B cell (primary cell): ENCODE measurements at regions not wholly inside any gene's neighbourhood (a gene's known extent, or its start where the extent isn't known, plus 50 kb on each side); places are given as distances from the start of the nearest gene placed in this dataset.

Experiments used
- CTCF ChIP-seq: fragments of 200-600 bp; IDR thresholded peaks from one replicate; pipeline ENCODE4 v1.8.0; 2022; ENCODE audit warnings: antibody characterized with exemption, mild to moderate bottlenecking
- EZH2 ChIP-seq: IDR thresholded peaks from 2 replicates; pipeline ENCODE4 v1.6.1; 2012; ENCODE audit warnings: borderline replicate concordance, low read depth, mild to moderate bottlenecking, moderate library complexity, low read length; ENCODE audit not compliant: insufficient read depth, poor library complexity, severe bottlenecking

GRCh38 chr2:180099308-180099707 lies 92.2 kb upstream of the CWC22 start:
- TF ChIP-seq CTCF, result no peak
- TF ChIP-seq EZH2, result no peak
